Trophoblast cell (in vitro differentiated cells and primary cell): ENCODE measurements at regions not wholly inside any gene's neighbourhood (a gene's known extent, or its start where the extent isn't known, plus 50 kb on each side); places are given as distances from the start of the nearest gene placed in this dataset.

ENCODE experiments used
- DNase-seq, 2 donors: peaks; one replicate each; pipeline ENCODE4 v3.0.0-alpha.2; 2016
- H2AFZ ChIP-seq: 2 replicates; pipeline ENCODE4 v1.6.1; 2013; ENCODE audit warnings: low read length, moderate library complexity, mild to moderate bottlenecking; ENCODE audit not compliant: insufficient read depth, poor library complexity
- H2AK5ac ChIP-seq: 2 replicates; pipeline ENCODE4 v1.6.1; 2013; ENCODE audit warnings: mild to moderate bottlenecking, low read length
- H2BK120ac ChIP-seq: 2 replicates; pipeline ENCODE4 v1.6.1; 2013; ENCODE audit warnings: low read length, mild to moderate bottlenecking, moderate library complexity; ENCODE audit not compliant: insufficient read depth, poor library complexity
- H2BK12ac ChIP-seq: 2 replicates; pipeline ENCODE4 v1.6.1; 2013; ENCODE audit warnings: mild to moderate bottlenecking, low read length, moderate library complexity
- H2BK5ac ChIP-seq: 2 replicates; pipeline ENCODE4 v1.6.1; 2013; ENCODE audit warnings: low read length, low read depth, moderate library complexity, mild to moderate bottlenecking; ENCODE audit not compliant: poor library complexity
- H3K14ac ChIP-seq: 2 replicates; pipeline ENCODE4 v1.6.1; 2013; ENCODE audit warnings: mild to moderate bottlenecking, low read length
- H3K18ac ChIP-seq: 2 replicates; pipeline ENCODE4 v1.6.1; 2013; ENCODE audit warnings: mild to moderate bottlenecking, low read length
- H3K23ac ChIP-seq: 2 replicates; pipeline ENCODE4 v1.6.1; 2013; ENCODE audit warnings: low read length
- H3K27ac ChIP-seq: 2 replicates; pipeline ENCODE4 v1.5.1; 2013; ENCODE audit warnings: low read depth, mild to moderate bottlenecking, inconsistent platforms, low read length, moderate library complexity
- H3K27me3 ChIP-seq: 2 replicates; pipeline ENCODE4 v1.6.1; 2013; ENCODE audit warnings: inconsistent platforms, mild to moderate bottlenecking, low read length, moderate library complexity; ENCODE audit not compliant: insufficient read depth
- H3K36me3 ChIP-seq, 2 experiments: 1 replicate in 1 of 2; 2 replicates in 1 of 2; pipeline ENCODE4 v1.6.1; 2013; ENCODE audit warnings: low read length in 2 of 2, mild to moderate bottlenecking in 2 of 2, moderate library complexity in 1 of 2; ENCODE audit not compliant: insufficient read depth in 2 of 2, control insufficient read depth in 1 of 2
- H3K4ac ChIP-seq: 2 replicates; pipeline ENCODE4 v1.6.1; 2013; ENCODE audit warnings: low read depth, mild to moderate bottlenecking, low read length, moderate library complexity
- H3K4me1 ChIP-seq, 2 experiments: 1 replicate in 1 of 2; 2 replicates in 1 of 2; pipeline ENCODE4 v1.6.1; 2013; ENCODE audit warnings: low read length in 2 of 2, mild to moderate bottlenecking in 2 of 2, moderate library complexity in 1 of 2; ENCODE audit not compliant: insufficient read depth in 2 of 2, control insufficient read depth in 1 of 2
- H3K4me2 ChIP-seq: 2 replicates; pipeline ENCODE4 v1.6.1; 2013; ENCODE audit warnings: inconsistent platforms, mild to moderate bottlenecking, low read length, moderate library complexity
- H3K4me3 ChIP-seq: 2 replicates; pipeline ENCODE4 v1.5.1; 2013; ENCODE audit warnings: mild to moderate bottlenecking, low read depth, low read length, inconsistent platforms
- H3K79me1 ChIP-seq: one replicate; pipeline ENCODE4 v1.6.1; 2013; ENCODE audit warnings: low read length
- H3K79me2 ChIP-seq: 2 replicates; pipeline ENCODE4 v1.6.1; 2013; ENCODE audit warnings: low read length, mild to moderate bottlenecking; ENCODE audit not compliant: control insufficient read depth, insufficient read depth, poor library complexity
- H3K9ac ChIP-seq: 2 replicates; pipeline ENCODE4 v1.6.1; 2013; ENCODE audit warnings: mild to moderate bottlenecking, low read length
- H3K9me3 ChIP-seq: 2 replicates; pipeline ENCODE4 v1.6.1; 2013; ENCODE audit warnings: low read depth, mild to moderate bottlenecking, control low read depth, inconsistent platforms, low read length; ENCODE audit not compliant: insufficient read depth
- H4K12ac ChIP-seq: 2 replicates; pipeline ENCODE4 v1.6.1; 2013; ENCODE audit warnings: low read depth, mild to moderate bottlenecking, low read length, moderate library complexity
- H4K8ac ChIP-seq: 2 replicates; pipeline ENCODE4 v1.6.1; 2013; ENCODE audit warnings: low read depth, mild to moderate bottlenecking, low read length, moderate library complexity
- H4K91ac ChIP-seq: one replicate; pipeline ENCODE4 v1.6.1; 2013; ENCODE audit warnings: low read depth, mild to moderate bottlenecking, low read length, moderate library complexity
- WGBS: extraction: QIAGEN DNeasy Blood & Tissue Kit; methylation state at CpG from one replicate; pipeline ENCODE4 v1.1.7; 2013; ENCODE audit warnings: missing lambda C conversion rate; ENCODE audit not compliant: insufficient read length, insufficient coverage; ENCODE audit errors: extremely low coverage; 5-methylcytosine and 5-hydroxymethylcytosine counted together

DNA sequence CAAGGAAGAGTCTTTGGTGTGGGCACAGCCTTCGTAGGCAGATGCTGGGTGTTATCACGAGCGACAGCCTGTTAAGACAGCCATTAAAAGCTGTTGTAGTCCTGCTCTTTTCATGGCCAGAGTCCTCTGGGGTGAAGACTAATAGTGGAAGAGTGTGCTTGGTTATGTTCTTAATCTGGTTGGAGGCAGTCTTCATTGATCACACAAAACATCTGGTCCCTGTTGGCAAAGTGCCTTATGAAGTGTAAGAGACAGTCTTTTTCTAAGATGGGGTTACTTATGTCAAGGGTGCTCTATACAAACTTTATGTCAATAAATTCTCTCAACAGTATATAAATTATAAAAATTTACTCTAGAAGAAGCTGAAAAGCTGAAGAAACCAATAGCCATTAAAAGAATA, 280.4 kb downstream of the CAAP1 start:
- Histone ChIP-seq H3K27ac (no peak overlapping the region), H3K4me1 (no peaks in the 10 kb centered on the region), H3K79me2 (no peaks in the 10 kb centered on the region), H3K79me1 (no peaks in the 10 kb centered on the region), H2BK12ac (no peak overlapping the region), H3K23ac (no peak overlapping the region), H4K91ac (no peak overlapping the region), H3K36me3 (no peaks in the 10 kb centered on the region), H2AFZ (no peak overlapping the region), H2BK5ac (no peak overlapping the region), H2AK5ac (no peak overlapping the region), H4K12ac (no peak overlapping the region), H4K8ac (no peak overlapping the region), H3K18ac (no peak overlapping the region), H3K9me3 (no peaks in the 10 kb centered on the region), H3K4me2 (no peak overlapping the region), H3K4me3 (no peak overlapping the region), H3K14ac (no peak overlapping the region), H3K4ac (no peak overlapping the region), H2BK120ac (no peak overlapping the region), H3K27me3 (no peaks in the 10 kb centered on the region), H3K9ac (no peak overlapping the region)
- DNase-seq: no peak
- no CpG with 5 or more reads among the region's 3 CpGs for WGBS

GRCh38 chr9:26606756-26607155, 285.8 kb downstream of the CAAP1 start:
- Histone ChIP-seq H3K9me3 (no peaks in the 10 kb centered on the region), H4K8ac (no peak overlapping the region), H4K91ac (no peak overlapping the region), H2BK120ac (no peak overlapping the region), H2BK5ac (no peak overlapping the region), H3K79me2 (no peaks in the 10 kb centered on the region), H3K27ac (no peak overlapping the region), H3K14ac (no peak overlapping the region), H3K4ac (no peak overlapping the region), H3K4me1 (no peaks in the 10 kb centered on the region), H3K4me3 (no peak overlapping the region), H3K79me1 (no peaks in the 10 kb centered on the region), H3K36me3 (no peaks in the 10 kb centered on the region), H3K9ac (no peak overlapping the region), H3K18ac (no peak overlapping the region), H3K23ac (no peak overlapping the region), H2BK12ac (no peak overlapping the region), H4K12ac (no peak overlapping the region), H2AK5ac (no peak overlapping the region), H2AFZ (no peak overlapping the region), H3K27me3 (no peaks in the 10 kb centered on the region), H3K4me2 (no peak overlapping the region)
- DNase-seq: no peak
- no CpG with 5 or more reads among the region's 1 CpG for WGBS

- no peak for DNase-seq
- Histone ChIP-seq H3K9me3 (no peaks in the 10 kb centered on the region), H2BK12ac (no peak overlapping the region), H3K9ac (no peak overlapping the region), H4K12ac (no peak overlapping the region), H3K4me3 (no peak overlapping the region), H2AK5ac (no peak overlapping the region), H3K18ac (no peak overlapping the region), H3K79me2 (no peaks in the 10 kb centered on the region), H3K4ac (no peak overlapping the region), H3K27ac (no peak overlapping the region), H2AFZ (no peak overlapping the region), H3K14ac (no peak overlapping the region), H3K27me3 (no peaks in the 10 kb centered on the region), H4K91ac (no peak overlapping the region), H2BK120ac (no peak overlapping the region), H3K4me2 (no peak overlapping the region), H2BK5ac (no peak overlapping the region), H4K8ac (no peak overlapping the region), H3K36me3 (no peaks in the 10 kb centered on the region), H3K23ac (no peak overlapping the region), H3K4me1 (no peaks in the 10 kb centered on the region), H3K79me1 (no peaks in the 10 kb centered on the region)
- no CpG with 5 or more reads among the region's 1 CpG for WGBS
Observed at GRCh38 chr9:26605367-26605766, 287.2 kb downstream of the CAAP1 start.

DNA sequence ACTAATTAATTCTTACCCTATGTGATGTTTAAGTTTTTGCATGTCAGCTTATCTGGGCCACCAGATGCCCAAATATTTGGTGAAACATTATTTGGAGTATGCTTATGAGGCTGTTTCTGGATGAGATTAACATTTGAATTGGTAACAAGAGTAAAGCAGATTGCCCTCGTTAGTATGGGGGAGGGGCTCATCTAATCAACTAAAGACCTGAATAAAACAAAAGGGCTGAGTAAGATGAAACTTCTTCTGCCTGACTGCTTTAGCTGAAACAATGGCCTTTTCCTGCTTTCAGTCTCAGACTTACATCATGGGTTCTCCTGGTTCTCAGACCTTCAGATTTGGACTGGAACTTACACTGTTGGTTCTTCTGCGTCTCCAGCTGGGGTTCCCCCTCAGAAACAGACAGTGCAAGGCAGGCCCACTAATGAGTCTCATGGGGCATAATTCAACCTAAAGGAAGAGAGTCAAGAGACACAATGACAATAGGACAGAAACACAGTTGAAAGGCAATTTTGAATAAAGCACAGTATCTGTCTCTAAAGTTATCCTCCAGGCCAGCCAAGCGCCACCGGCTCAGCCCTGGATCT, 288.4 kb downstream of the CAAP1 start:
- no peaks in the 10 kb centered on the region for H3K9me3 ChIP-seq
- H2BK5ac ChIP-seq: no peak overlapping the region
- H2BK12ac ChIP-seq: no peak overlapping the region
- no peak overlapping the region for H4K12ac ChIP-seq
- WGBS: no CpG with 5 or more reads among the region's 4 CpGs
- no peak overlapping the region for H3K4ac ChIP-seq
- no peaks in the 10 kb centered on the region for H3K36me3 ChIP-seq
- no peak overlapping the region for H3K18ac ChIP-seq
- no peak overlapping the region for H4K91ac ChIP-seq
- no peak overlapping the region for H2AK5ac ChIP-seq
- H4K8ac ChIP-seq: no peak overlapping the region
- H3K27me3 ChIP-seq: no peaks in the 10 kb centered on the region
- no peak overlapping the region for H2BK120ac ChIP-seq
- no peak overlapping the region for H2AFZ ChIP-seq
- H3K4me2 ChIP-seq: no peak overlapping the region
- H3K27ac ChIP-seq: no peak overlapping the region
- H3K79me2 ChIP-seq: no peaks in the 10 kb centered on the region
- no peak overlapping the region for H3K14ac ChIP-seq
- DNase-seq: no peak
- no peak overlapping the region for H3K23ac ChIP-seq
- no peaks in the 10 kb centered on the region for H3K4me1 ChIP-seq
- H3K79me1 ChIP-seq: no peaks in the 10 kb centered on the region
- no peak overlapping the region for H3K4me3 ChIP-seq
- H3K9ac ChIP-seq: no peak overlapping the region
